HG02852 (cell line): ENCODE measurements at regions not wholly inside any gene's neighbourhood (a gene's known extent, or its start where the extent isn't known, plus 50 kb on each side); places are given as distances from the start of the nearest gene placed in this dataset.

ENCODE experiments used
- ATAC-seq: cut with Tn5 transposase; IDR thresholded peaks from one replicate; pipeline ENCODE4 v1.9.1; 2021; ENCODE audit warnings: mild to moderate bottlenecking, moderate library complexity; ENCODE audit not compliant: unreplicated experiment

DNA sequence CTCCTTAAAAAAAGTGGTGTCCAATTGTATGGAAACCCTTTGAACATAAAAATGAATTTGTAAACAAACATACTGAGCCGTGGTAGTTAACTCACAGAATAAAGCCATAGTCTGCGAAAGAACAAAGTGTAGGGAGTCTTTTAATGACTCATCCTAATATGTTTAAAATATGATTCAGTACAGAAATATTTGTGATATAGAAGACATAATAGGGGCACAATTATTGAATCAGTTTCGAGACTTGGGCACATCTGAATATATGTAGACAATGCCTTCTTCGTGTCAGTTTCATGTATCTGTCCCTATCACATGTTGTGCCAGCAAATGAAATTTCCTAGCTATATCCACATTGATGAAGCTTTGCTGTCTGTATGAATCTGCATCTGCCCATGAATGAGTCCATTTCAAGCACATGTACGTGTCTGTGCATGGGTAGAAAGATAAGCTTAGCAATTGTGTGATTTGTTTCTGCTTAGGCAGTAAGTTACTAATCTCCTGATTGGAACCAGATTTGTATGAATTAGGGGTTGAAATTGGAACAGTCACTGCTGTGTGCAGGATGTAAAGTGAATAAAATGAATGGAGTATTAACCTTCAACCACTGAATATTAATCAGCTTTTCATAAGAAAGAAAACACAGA is 112.5 kb upstream of the SOX9 start:
- no peak for ATAC-seq

DNA sequence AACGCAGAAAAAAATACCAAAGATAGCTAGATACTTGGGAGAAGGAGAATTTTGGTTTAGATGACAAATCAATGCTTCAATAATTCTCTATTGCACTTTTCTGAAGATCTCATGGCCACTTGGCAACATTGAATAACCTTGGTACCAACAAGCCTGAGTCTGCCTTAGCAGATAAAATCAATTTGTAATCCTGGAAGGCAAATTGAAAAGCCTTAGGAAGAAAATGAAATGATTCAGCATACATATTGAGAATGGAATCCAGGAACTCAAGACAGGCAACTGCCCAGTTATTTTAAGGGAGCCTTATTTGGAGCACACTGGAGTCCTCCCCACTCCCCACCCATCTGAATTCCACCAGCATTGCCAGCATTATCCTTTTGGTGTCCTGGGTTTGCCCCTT is 109.3 kb upstream of the SOX9 start:
- no peak for ATAC-seq

DNA sequence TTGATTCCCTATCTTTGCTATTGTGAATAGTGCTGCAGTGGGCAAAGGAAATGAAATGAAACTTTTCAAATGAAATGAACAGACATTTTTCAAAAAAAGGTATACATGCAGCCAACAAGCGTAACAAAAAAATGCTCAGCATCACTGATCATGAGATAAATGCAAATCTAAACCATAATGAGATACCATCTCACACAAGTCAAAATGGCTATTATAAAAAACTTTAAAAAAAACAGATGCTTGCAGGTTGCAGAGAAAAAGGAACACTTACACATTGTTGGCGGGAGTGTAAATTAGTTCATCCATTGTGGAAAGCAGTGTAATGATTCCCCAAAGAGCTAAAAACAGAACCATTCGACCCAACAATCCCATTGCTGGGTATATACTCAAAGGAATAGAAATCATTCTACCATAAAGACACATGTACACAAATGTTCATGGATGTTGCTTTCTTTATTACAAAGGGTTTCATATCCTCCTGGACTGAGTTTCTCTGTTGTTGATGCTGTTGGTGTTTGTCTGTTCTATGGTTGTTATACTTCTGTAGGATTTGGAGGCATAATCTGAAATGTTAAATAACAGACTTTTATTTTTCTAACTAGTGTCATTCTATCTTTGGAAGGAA is 99.3 kb upstream of the SOX9 start:
- ATAC-seq, result peak; percentile 59

DNA sequence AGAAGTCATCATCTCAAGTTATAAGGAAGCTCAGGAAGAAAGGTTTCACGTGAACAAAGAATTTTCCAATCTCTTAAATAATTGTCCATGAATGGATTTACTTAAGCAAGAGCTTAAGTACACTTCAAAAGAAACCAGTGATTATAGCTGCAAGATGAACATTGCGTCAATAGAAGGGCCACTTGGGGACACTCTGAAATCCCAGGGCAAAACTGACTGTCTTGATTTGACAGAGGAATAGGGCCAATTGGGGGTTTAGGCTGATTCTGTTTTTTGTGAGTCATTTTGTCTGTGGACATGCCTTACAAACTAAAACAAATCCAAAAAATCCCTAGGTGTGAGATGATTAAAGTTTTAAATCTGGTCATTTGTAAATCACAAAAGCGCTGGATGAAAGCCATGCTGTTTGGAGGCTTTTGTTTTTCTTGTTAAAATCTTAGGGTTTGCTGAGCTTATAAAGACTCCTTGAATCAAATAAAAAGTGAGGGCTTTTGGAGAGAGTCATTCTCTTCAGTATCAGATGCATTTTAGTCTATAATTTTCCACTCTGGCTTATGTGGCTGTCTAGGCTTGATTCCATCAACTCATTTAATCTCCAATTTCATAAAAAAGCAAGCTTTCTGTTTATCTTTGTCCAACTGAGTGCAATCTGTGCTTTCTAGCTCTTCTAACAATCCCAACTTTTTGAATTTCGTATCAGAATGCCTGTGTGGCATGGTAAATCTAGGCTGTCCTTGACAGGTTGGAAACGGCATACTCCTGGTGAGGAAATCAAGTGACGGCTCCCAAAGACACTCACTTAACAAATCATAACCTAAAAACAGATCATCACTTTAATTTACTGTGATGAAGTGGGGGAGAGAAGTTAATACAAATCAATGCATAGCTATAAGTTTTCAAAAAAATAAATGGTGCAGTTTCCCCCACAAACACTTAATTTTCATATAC is 98.2 kb upstream of the SOX9 start:
- no peak for ATAC-seq

DNA sequence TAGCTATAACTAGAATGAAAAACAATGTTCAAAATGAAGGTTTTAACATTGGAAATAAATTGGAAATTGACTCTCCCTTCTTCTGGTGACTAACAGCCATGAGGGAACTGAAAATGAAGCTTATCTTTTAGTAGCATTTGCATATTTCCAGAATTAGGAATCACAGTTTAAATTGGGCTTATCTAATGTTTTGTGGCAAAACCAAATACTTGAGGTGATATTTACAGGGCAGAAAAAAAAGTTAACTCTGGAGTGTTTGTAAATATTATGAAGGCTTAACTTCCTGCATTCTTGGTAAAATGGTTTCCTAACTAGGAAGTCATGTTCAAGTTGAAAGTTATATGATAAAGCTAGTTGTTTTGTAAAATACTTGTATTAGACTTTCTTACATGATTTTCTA is 96.4 kb upstream of the SOX9 start:
- no peak for ATAC-seq

DNA sequence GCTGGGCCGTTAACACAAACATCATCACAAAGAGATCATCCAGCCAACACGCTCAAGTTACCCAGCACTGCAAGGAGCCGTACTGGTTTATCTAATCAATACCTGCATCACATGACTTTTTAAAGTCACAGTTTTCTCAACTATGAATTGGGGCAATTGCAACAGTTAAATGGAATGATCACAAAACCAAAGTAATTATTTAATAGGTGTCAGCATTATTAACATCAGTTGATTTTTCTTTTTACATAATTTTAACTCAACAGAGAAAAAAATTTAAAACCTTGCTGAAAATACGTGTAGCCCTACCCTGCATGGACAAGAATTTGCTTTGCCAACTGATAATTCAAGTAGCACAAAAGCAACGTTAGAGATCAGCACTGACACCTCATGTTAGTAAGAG is 95.7 kb upstream of the SOX9 start:
- no peak for ATAC-seq

DNA sequence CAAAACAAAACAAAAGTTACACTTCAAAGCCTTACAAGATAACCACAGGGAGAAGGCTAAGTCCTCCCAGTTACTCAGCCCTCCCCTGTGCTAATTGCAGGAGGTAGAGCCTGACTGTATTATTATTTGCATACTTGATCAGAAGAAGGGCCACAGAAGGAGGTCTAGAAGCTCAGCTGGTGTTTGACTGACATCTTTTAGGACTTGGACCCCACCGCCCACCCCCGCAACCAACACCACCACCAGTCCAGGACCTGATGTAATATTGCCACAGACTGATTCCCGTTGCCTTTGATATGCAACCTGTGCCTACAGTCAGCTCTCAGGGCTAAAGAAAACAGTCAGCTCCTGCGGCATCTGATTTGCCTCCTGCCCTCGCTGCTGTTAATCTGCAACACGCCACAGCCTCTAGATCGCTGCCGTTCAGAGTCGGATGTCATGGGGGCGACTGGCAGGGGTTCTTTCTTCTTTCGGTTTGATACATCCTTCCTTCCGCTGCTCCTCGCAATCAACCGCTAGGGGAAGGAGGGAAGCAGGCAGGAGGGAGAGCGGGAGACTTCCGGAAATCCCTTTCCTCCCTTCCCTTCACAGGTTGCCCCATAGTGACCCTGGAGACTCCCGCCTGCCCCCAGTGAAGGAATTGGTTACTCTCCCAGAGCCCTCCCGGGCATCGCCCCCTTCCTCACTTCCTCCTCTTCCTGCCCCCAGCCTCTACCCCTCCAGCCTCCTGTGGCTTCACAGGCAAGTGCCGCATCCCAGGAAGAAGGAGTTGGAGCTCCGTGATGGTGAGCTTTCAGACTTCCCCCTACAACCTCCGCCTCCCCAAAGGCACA is 90.5 kb upstream of the SOX9 start:
- peak; percentile 79 for ATAC-seq

DNA sequence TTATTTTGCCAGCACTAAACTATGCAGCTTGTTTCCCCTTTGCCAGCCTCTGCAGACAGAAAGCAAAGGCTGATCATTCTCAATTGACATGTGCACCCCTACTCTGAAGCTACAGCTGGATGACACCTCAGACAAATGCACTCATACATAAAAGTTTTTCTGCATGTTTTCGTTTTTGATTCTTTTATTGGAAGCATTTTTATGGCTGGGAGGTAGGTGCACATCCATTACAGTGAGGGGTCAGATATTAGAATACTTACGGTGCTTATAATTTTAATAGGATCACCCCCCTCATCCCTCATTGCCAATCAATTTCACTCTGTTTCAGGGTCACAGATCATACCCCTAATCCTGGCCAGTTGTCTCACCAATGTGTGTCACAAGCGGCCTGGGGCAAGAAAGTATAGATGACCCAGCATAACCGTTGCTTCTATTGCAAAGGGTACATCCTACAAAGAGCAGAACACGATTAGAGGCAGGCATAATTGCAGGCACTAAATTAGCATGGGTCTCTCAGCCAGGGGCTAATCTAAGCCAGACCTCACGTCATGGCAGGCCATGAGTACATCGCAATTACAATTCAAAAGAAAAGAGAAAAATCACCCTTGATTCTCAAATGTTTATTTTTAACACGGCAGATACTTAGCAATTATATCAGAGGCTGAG is 89.5 kb upstream of the SOX9 start:
- ATAC-seq, result no peak

DNA sequence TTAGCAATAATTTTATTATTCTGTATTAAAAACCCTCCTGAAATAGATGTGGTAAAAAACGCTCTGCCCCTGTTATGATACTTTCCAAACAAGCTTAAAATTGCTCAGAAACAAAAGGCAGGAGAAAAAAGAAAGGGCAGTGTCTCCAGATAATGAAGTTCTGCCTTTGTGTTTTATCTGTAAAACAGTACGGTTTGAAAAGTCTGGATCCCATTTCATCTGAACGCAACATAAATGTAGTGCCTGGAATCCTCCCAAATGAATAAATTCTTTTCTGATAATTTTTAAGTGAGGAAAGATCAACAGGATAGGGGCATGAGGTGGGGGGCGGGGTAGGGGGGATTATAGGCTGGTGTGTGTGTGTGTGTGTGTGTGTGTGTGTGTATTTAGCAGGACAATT is 87.5 kb upstream of the SOX9 start:
- no peak for ATAC-seq

DNA sequence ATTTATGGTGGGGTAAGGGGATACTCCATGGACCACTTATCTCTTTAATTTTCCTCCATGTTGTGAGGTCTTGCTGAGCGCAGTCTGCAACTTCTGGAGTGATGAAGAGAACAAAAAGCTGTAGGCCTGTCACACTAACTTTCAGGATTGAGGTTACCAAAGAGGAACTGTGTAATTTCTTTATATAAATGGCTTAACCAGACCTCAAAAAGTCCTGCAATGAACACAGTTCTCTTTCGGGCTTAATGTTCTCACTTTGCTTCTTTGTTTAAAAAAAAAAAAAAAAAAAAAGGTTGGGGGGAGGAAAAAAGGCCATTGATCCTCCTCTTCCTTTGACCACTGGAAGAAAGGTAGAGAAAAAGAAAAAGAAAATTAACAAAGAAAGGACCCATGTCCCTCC is 86.8 kb upstream of the SOX9 start:
- ATAC-seq, result peak; percentile 41

DNA sequence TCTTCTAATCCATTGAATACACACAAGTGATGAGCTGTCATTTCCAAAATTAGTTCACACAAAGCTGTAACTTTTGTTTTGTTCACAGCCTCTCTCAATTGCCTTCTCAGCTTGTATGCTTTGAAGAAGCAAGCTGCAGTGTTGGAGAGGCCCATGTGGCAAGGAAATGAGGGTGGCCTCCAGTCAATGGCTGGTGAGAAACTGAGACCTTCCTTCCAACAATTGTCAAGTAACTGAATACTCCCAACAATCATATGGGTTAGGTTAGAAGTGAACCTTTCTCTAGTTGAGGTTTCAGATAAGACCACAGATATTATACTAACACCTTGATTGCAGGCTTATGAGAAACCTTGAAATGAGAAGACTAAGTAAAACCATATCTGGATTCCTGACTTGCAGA is 82.4 kb upstream of the SOX9 start:
- ATAC-seq, result no peak

DNA sequence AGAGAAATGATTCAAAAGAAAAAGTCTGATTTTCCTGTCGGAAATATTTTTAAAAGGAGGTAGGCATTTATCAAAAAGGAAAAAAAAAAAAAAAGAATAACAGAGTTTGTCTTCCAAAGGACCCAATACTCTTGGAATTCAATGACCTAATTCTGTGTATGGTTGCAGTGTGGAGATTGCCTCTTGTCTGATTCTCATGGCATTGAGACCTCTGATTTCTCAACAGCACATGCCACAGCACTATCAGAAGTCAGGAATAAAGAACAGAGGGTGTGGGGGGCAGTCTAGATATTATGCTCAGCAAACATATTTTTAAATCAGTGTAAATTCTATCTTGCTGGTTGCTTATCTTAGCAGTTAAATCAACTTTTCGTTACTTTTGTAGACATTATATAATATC is 81.3 kb upstream of the SOX9 start:
- ATAC-seq, result no peak

DNA sequence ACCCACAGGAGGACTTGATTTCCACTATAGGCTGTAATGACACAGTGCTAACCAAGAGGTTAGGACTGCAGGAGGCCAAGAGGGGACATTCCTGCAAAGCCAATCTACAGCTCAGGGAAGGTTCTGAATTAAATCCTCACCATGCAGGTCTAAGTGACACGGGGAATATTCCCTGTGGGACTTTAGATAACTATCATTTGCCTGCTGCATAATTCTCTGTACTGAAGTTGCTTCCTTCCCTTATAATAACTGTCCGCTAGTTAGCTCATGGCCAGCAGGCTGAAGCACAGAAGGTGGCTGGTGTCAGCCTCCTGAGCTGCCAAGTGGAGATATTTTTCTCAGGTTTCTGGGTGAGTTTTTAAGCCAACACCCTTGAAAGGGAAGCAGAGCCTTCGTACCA is 74.6 kb upstream of the SOX9 start:
- no peak for ATAC-seq

DNA sequence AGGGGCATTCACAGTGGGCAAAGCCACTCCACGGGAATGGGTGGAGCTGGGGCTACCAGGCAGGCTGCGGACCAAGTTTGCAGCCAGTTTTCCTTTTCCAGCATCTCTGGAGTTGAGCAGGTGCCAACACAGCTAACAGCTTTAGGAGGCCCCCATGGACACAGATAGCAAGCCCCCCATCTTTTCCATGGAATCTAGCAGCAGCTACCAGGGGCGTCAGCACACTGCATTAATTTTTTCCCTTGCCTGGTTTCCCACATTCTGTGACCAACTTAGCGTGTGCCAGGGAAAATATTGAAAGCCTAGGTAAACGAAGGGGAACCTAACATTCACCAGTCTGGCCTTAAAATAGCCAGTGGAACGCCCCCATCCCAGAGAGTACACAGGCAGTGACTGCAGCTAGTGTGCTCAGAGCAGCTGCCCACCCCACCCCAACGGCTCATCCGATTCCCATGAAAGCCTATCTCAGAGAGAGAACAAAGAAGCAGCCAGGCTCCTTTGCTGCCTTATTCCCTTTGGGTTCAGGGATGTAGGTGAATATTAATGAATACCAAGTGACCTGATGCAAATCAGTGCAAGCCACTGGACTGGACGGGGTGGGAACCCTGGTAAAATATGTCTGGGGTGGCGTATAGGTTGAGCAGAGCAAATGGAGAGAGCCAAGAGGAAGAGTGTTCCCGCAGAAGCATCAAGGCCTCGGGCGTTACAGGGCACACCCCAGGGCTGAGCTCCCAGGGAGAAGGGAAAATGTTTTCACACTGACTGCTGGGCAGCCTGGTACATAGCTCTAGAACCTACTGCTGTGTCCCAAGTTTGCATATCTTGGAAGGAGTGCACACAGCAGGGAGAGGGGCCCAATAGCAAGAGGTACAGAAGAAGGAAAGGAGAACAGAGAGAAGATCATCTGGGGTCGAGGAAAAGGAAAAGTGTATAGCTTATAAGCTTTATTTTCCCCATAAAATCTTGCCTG is 73.9 kb upstream of the SOX9 start:
- ATAC-seq, result no peak

DNA sequence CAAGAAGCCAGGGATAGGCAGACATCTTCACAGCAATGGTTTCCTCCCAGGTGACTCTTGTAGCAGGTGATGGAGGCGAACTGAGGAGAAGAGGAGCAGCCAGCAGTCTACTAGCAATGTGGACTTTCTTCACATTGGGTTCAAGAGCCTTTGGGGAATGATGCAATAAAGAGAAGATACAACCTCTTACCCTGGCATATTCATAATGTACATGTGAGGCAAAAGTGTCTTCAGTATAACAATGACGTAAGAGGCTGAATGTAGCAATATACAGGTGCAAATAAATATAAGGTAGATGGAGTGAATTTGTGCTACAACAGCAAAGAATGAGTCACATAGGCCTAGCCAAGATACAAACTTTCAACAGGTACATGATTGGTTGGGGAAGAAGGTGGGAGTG is 70.9 kb upstream of the SOX9 start:
- no peak for ATAC-seq

DNA sequence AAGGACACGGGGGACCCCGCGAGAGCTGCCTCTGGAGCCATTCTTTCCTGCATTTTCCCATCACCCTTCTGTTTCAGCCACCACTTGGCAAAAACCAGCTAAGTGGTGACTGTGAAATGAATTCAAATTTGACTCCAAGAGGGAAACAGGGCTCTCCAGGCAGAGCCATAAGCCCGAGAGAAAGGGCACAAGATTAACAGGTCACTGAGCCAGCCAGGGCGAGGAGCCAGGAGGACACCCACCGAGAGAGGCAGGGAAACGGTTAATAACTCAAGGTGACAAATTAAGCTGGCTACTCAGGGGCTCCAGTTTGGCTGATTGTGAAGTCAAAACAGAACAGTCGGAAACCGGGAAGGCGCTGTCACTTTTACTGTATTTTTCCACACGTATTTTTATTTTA is 67.8 kb upstream of the SOX9 start:
- no peak for ATAC-seq

DNA sequence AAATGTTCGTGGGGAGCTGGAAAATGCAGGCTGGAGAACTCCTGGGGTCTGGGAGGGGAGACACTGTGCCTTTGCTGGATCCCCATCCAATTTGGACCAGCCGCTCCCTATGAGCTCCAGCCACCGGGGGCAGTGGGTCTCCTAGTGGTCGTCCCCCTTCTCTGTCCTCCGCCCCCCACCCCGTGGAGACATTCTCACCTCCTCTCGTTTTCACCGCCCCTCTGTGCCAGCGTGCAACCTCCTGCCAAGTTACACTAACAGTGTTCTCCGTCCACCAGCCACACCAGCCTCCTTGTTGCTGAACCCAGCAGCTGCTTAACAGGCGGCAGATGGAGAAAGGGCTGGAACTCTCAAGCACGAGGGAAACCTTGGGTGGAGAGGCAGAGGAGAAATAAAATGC is 67.4 kb upstream of the SOX9 start:
- no peak for ATAC-seq

DNA sequence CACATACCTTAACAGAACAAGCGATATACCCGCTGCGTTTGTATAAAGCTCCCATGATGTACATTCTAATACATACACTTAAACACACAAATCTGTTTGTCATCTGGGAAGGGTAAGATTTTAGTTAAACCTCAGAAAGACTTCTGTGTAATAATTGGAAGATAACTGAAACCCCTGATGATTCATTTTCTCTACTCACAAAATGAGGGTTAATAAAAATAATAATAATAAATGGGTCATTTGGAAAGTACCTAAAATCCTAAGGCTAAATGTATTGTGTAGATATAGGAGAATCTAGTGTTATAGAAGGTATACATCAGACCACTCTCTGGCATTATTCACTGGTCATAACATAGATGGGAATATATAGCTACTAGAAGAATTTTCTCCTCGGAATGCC is 64.7 kb upstream of the SOX9 start:
- ATAC-seq, result peak; percentile 55

DNA sequence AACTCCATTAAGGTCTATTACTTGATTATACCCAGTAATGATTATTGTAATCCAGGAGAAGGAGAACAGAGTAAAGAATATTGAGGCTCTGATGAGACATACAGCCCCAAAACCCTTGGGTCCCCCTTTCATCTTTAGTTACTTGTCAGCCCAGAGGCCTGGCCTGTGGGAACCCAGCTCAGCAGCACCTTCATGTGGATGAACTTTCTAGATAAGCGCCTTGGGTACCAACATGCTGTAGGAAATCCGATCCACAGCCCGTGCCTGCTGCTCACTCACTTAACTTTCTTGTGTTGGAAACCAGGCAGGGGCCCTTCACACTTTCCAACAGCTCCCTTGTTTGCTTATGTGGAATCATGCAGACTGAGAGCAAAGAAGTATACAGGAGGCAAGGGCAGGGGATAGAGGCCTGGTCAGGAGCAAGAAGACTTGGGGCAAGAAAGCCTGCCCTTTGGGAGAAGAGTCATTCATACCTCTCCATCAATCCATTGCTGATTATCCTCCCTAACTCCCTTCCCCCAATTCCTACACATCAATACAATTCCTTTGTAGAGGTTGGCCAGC is 64.0 kb upstream of the SOX9 start:
- no peak for ATAC-seq
